Psoas muscle (tissue), 7 donors: ENCODE measurements at regions not wholly inside any gene's neighbourhood (a gene's known extent, or its start where the extent isn't known, plus 50 kb on each side); places are given as distances from the start of the nearest gene placed in this dataset.

Experiments used
- ATAC-seq, 4 donors: fragments of 200-7000 bp; cut with Tn5 transposase; one replicate each; pipeline ENCODE4 v1.9.1; 2020; ENCODE audit warnings: moderate library complexity in 3 of 4, mild to moderate bottlenecking in 2 of 4
- DNase-seq, 2 donors: peaks; one replicate each; pipeline ENCODE4 v3.0.0-alpha.2; 2020
- H3K27ac ChIP-seq: fragments of 200-600 bp; one replicate; pipeline ENCODE4 v1.8.0; 2022
- H3K27me3 ChIP-seq, 3 donors: fragments of 200-600 bp in 1 of 3; one replicate each; pipeline versions ENCODE4 v1.6.1 to v1.8.0; 2013 to 2022; ENCODE audit warnings: low read length in 2 of 3, mild to moderate bottlenecking in 2 of 3, moderate library complexity in 1 of 3; ENCODE audit not compliant: insufficient read depth in 3 of 3
- H3K36me3 ChIP-seq, 2 donors: fragments of 200-600 bp in 1 of 2; one replicate each; pipeline versions ENCODE4 v1.6.1 to v1.8.0; 2013 to 2022; ENCODE audit warnings: low read depth in 1 of 2, mild to moderate bottlenecking in 1 of 2, moderate library complexity in 1 of 2; ENCODE audit not compliant: insufficient read depth in 1 of 2
- H3K4me1 ChIP-seq: fragments of 200-600 bp; one replicate; pipeline ENCODE4 v1.8.0; 2022
- H3K4me3 ChIP-seq: fragments of 200-600 bp; one replicate; pipeline ENCODE4 v1.8.0; 2022; ENCODE audit warnings: mild to moderate bottlenecking
- H3K9me3 ChIP-seq: fragments of 200-600 bp; one replicate; pipeline ENCODE4 v1.8.0; 2022
- CTCF ChIP-seq: fragments of 200-600 bp; IDR thresholded peaks from one replicate; pipeline ENCODE4 v1.8.0; 2022; ENCODE audit warnings: antibody characterized with exemption
- WGBS, 3 donors: extraction: QIAGEN DNeasy Blood & Tissue Kit; methylation state at CpG; one replicate each; pipeline versions ENCODE4 v1.1.6 to v1.1.7; 2013; 5-methylcytosine and 5-hydroxymethylcytosine counted together
- intact Hi-C, 2 donors: fragments of 100-400 bp; cut with DNase I; formaldehyde crosslinking; loops; one replicate each; pipeline versions ENCODE4 v1.11.0 to v1.14.2; 2022
- donor health status: healthy with polysubstance abuse.
- donor health status: DM: no; HTN: no; CAD: no; lungs with moderate emphysema.
- donor health status: Bipolar disorder and iron deficiency.
- donor health status: healthy.
- donor health status: DM: yes; HTN: yes; CAD: no.
- donor health status: DM: no; HTN: no; CAD: no.
- donor health status: DM: yes; HTN: yes; CAD: no.

- no peaks in the 10 kb centered on the region for H3K4me1 ChIP-seq
- WGBS, 3 donors, result 57 to 64% (median 60%) methylated on average over 5 of the region's 5 CpGs
- no peaks in the 10 kb centered on the region for H3K9me3 ChIP-seq
- ATAC-seq (no peak), DNase-seq (no peak)
- no peak overlapping the region for H3K4me3 ChIP-seq
- intact Hi-C loops, result no loop called here
- no peaks in the 10 kb centered on the region for H3K36me3 ChIP-seq
- H3K27ac ChIP-seq, result no peak overlapping the region
- no peak for TF ChIP-seq CTCF
- H3K27me3 ChIP-seq, result no peaks in the 10 kb centered on the region
Measured at GRCh38 chr1:81407000-81407821, 393.5 kb upstream of the ADGRL2 start.

GRCh38 chr1:81406292-81406999 is 394.3 kb upstream of the ADGRL2 start:
- H3K27ac ChIP-seq, result no peak overlapping the region
- H3K9me3 ChIP-seq, result no peaks in the 10 kb centered on the region
- no peaks in the 10 kb centered on the region for H3K4me1 ChIP-seq
- no peak overlapping the region for H3K4me3 ChIP-seq
- no peak for TF ChIP-seq CTCF
- no peaks in the 10 kb centered on the region for H3K27me3 ChIP-seq
- 68 to 75% (median 73%) methylated on average over 8 of the region's 8 CpGs for WGBS, 3 donors
- intact Hi-C loops, result no loop called here
- DNase-seq (no peak), ATAC-seq (no peak)
- no peaks in the 10 kb centered on the region for H3K36me3 ChIP-seq

DNA sequence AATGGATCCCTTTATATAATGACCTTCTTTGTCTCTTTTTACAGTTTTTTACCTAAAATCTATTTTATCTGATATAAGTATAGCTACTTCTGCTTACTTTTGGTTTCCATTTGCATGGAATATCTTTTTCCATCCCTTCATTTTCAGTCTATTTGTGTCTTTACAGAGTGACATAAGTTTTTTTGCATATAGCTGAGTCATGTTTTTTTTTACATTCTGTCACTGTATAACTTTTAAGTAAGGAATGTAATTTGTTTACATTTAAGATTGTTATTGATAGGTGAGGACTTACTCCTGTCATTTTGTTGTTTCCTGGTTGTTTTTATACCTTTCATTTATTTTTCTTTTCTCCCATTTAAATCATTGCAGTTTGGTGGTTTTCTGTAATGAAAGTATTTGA is 402.7 kb upstream of the ADGRL2 start:
- no peak for TF ChIP-seq CTCF
- intact Hi-C loops, result no loop called here
- H3K9me3 ChIP-seq, result peaks cover 4% of the 10 kb centered on the region

DNA sequence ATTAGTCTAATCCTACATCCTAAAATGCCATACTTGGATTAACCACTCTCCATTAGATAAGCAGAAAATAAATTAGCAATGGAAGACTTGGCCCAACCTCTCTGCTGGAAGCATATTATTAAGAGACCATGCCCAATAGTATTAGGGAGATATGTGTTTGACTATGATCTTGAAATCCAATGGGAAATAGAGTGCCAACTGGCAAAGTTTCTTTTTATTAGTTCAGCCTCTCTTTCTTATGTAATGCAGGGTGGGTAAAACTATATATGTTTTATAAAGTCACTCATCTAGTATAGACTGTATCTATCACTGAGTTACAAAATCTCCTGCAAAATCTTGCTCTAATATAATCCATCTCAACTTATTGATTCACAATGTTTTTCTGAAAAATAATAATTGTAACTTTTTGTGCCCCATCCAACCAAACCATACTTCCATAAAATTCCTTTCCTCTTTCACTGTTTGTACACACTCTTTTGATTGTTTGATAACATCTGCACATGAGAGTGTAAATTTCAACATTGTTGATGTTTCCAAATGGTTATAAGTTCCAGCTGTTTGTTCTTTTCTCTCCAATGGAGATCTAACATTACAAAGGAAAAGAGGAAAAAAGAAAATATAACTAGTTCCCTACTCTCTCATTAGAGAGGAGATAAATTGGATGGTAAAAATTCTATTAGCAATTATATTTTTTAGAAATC is 408.1 kb upstream of the ADGRL2 start:
- DNase-seq (no peak), ATAC-seq (no peak)
- Histone ChIP-seq H3K36me3 (peaks cover 0 to 2% of the 10 kb centered on the region in 2 donors), H3K27ac (no peak overlapping the region), H3K27me3 (no peaks in the 10 kb centered on the region), H3K4me3 (no peak overlapping the region), H3K4me1 (no peaks in the 10 kb centered on the region), H3K9me3 (no peaks in the 10 kb centered on the region)
- intact Hi-C loops, result no loop called here
- TF ChIP-seq CTCF, result no peak

More for the DNA sequence above, 402.7 kb upstream of the ADGRL2 start:
- no peak overlapping the region for H3K27ac ChIP-seq
- no peaks in the 10 kb centered on the region for H3K27me3 ChIP-seq
- DNase-seq, result no peak
- no peaks in the 10 kb centered on the region for H3K4me1 ChIP-seq
- no peak overlapping the region for H3K4me3 ChIP-seq
- H3K36me3 ChIP-seq, result no peaks in the 10 kb centered on the region
- no peak for ATAC-seq
